ENCODE measurements at regions not wholly inside any gene's neighbourhood (a gene's known extent, or its start where the extent isn't known, plus 50 kb on each side); places are given as distances from the start of the nearest gene placed in this dataset.

- TF ChIP-seq, protein P1, sequence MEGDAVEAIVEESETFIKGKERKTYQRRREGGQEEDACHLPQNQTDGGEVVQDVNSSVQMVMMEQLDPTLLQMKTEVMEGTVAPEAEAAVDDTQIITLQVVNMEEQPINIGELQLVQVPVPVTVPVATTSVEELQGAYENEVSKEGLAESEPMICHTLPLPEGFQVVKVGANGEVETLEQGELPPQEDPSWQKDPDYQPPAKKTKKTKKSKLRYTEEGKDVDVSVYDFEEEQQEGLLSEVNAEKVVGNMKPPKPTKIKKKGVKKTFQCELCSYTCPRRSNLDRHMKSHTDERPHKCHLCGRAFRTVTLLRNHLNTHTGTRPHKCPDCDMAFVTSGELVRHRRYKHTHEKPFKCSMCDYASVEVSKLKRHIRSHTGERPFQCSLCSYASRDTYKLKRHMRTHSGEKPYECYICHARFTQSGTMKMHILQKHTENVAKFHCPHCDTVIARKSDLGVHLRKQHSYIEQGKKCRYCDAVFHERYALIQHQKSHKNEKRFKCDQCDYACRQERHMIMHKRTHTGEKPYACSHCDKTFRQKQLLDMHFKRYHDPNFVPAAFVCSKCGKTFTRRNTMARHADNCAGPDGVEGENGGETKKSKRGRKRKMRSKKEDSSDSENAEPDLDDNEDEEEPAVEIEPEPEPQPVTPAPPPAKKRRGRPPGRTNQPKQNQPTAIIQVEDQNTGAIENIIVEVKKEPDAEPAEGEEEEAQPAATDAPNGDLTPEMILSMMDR (IDR thresholded peaks at IDR 0.05) = no peak
- no peak for TF ChIP-seq MAZ (IDR thresholded peaks at IDR 0.05; ENCODE audit: borderline replicate concordance, low read depth, low read length)
- TF ChIP-seq, protein P2, sequence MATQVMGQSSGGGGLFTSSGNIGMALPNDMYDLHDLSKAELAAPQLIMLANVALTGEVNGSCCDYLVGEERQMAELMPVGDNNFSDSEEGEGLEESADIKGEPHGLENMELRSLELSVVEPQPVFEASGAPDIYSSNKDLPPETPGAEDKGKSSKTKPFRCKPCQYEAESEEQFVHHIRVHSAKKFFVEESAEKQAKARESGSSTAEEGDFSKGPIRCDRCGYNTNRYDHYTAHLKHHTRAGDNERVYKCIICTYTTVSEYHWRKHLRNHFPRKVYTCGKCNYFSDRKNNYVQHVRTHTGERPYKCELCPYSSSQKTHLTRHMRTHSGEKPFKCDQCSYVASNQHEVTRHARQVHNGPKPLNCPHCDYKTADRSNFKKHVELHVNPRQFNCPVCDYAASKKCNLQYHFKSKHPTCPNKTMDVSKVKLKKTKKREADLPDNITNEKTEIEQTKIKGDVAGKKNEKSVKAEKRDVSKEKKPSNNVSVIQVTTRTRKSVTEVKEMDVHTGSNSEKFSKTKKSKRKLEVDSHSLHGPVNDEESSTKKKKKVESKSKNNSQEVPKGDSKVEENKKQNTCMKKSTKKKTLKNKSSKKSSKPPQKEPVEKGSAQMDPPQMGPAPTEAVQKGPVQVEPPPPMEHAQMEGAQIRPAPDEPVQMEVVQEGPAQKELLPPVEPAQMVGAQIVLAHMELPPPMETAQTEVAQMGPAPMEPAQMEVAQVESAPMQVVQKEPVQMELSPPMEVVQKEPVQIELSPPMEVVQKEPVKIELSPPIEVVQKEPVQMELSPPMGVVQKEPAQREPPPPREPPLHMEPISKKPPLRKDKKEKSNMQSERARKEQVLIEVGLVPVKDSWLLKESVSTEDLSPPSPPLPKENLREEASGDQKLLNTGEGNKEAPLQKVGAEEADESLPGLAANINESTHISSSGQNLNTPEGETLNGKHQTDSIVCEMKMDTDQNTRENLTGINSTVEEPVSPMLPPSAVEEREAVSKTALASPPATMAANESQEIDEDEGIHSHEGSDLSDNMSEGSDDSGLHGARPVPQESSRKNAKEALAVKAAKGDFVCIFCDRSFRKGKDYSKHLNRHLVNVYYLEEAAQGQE (IDR thresholded peaks at IDR 0.05) = no peak
- TF ChIP-seq RAD21 (conservative IDR thresholded peaks at IDR 0.05 in 1 of 2, IDR thresholded peaks at IDR 0.05 in 1 of 2) = no peak
- TF ChIP-seq JUNB (IDR thresholded peaks at IDR 0.05) = no peak
- TF ChIP-seq MAX (IDR thresholded peaks at IDR 0.05) = no peak
- no peak for TF ChIP-seq MYC (IDR thresholded peaks at IDR 0.05; ENCODE audit: borderline replicate concordance, low read length)
Observed at GRCh38 chr12:92257261-92257660, 111.6 kb upstream of the BTG1 start.

Measured in A549 (cell line).